H1 (cell line): ENCODE measurements at regions not wholly inside any gene's neighbourhood (a gene's known extent, or its start where the extent isn't known, plus 50 kb on each side); places are given as distances from the start of the nearest gene placed in this dataset.

Experiments used
- EZH2 ChIP-seq: fragments of 200-600 bp; sonication (generic); IDR thresholded peaks from 2 replicates; pipeline ENCODE4 v1.7.1; 2012; ENCODE audit warnings: low read depth, mild to moderate bottlenecking, moderate library complexity, low read length, inconsistent platforms; ENCODE audit not compliant: severe bottlenecking
- FOSL1 ChIP-seq: IDR thresholded peaks from 2 replicates; pipeline ENCODE4 v1.6.1; 2011; ENCODE audit warnings: mild to moderate bottlenecking, low read depth, low read length, moderate library complexity; ENCODE audit not compliant: insufficient read depth
- RAD21 ChIP-seq, 2 experiments: IDR thresholded peaks in 1 of 2; conservative IDR thresholded peaks in 1 of 2; 2 replicates each; pipeline ENCODE4 v1.6.1; 2011; ENCODE audit warnings: low read depth in 2 of 2, low read length in 2 of 2, improper control_type of control experiment in 1 of 2, inconsistent platforms in 1 of 2, mild to moderate bottlenecking in 1 of 2, moderate library complexity in 1 of 2
- SAP30 ChIP-seq: fragments of 300-600 bp; sonication (generic); IDR thresholded peaks from 2 replicates; pipeline ENCODE4 v1.7.1; 2012; ENCODE audit warnings: low read length, moderate library complexity, mild to moderate bottlenecking, inconsistent platforms; ENCODE audit not compliant: insufficient read depth, insufficient replicate concordance
- TAF1 ChIP-seq: IDR thresholded peaks from 2 replicates; pipeline ENCODE4 v1.6.1; 2011; ENCODE audit warnings: mild to moderate bottlenecking, low read depth, low read length
- TCF12 ChIP-seq: IDR thresholded peaks from 2 replicates; pipeline ENCODE4 v1.6.1; 2011; ENCODE audit warnings: low read depth, mild to moderate bottlenecking, low read length
- TF ChIP-seq, protein P1 (sequence below): fragments of 300-600 bp; sonication (generic); IDR thresholded peaks from 2 replicates; pipeline ENCODE4 v1.7.1; 2012; ENCODE audit warnings: low read length, moderate library complexity, mild to moderate bottlenecking, inconsistent platforms; ENCODE audit not compliant: insufficient replicate concordance

- TF ChIP-seq RAD21 (IDR thresholded peaks at IDR 0.05 in 1 of 2, conservative IDR thresholded peaks at IDR 0.05 in 1 of 2; ENCODE audit: low read depth in 2 of 2, low read length in 2 of 2) (no peak), SAP30 (no peak), EZH2 (no peak), TCF12 (no peak), FOSL1 (no peak), TAF1 (no peak)
- TF ChIP-seq, protein P1, sequence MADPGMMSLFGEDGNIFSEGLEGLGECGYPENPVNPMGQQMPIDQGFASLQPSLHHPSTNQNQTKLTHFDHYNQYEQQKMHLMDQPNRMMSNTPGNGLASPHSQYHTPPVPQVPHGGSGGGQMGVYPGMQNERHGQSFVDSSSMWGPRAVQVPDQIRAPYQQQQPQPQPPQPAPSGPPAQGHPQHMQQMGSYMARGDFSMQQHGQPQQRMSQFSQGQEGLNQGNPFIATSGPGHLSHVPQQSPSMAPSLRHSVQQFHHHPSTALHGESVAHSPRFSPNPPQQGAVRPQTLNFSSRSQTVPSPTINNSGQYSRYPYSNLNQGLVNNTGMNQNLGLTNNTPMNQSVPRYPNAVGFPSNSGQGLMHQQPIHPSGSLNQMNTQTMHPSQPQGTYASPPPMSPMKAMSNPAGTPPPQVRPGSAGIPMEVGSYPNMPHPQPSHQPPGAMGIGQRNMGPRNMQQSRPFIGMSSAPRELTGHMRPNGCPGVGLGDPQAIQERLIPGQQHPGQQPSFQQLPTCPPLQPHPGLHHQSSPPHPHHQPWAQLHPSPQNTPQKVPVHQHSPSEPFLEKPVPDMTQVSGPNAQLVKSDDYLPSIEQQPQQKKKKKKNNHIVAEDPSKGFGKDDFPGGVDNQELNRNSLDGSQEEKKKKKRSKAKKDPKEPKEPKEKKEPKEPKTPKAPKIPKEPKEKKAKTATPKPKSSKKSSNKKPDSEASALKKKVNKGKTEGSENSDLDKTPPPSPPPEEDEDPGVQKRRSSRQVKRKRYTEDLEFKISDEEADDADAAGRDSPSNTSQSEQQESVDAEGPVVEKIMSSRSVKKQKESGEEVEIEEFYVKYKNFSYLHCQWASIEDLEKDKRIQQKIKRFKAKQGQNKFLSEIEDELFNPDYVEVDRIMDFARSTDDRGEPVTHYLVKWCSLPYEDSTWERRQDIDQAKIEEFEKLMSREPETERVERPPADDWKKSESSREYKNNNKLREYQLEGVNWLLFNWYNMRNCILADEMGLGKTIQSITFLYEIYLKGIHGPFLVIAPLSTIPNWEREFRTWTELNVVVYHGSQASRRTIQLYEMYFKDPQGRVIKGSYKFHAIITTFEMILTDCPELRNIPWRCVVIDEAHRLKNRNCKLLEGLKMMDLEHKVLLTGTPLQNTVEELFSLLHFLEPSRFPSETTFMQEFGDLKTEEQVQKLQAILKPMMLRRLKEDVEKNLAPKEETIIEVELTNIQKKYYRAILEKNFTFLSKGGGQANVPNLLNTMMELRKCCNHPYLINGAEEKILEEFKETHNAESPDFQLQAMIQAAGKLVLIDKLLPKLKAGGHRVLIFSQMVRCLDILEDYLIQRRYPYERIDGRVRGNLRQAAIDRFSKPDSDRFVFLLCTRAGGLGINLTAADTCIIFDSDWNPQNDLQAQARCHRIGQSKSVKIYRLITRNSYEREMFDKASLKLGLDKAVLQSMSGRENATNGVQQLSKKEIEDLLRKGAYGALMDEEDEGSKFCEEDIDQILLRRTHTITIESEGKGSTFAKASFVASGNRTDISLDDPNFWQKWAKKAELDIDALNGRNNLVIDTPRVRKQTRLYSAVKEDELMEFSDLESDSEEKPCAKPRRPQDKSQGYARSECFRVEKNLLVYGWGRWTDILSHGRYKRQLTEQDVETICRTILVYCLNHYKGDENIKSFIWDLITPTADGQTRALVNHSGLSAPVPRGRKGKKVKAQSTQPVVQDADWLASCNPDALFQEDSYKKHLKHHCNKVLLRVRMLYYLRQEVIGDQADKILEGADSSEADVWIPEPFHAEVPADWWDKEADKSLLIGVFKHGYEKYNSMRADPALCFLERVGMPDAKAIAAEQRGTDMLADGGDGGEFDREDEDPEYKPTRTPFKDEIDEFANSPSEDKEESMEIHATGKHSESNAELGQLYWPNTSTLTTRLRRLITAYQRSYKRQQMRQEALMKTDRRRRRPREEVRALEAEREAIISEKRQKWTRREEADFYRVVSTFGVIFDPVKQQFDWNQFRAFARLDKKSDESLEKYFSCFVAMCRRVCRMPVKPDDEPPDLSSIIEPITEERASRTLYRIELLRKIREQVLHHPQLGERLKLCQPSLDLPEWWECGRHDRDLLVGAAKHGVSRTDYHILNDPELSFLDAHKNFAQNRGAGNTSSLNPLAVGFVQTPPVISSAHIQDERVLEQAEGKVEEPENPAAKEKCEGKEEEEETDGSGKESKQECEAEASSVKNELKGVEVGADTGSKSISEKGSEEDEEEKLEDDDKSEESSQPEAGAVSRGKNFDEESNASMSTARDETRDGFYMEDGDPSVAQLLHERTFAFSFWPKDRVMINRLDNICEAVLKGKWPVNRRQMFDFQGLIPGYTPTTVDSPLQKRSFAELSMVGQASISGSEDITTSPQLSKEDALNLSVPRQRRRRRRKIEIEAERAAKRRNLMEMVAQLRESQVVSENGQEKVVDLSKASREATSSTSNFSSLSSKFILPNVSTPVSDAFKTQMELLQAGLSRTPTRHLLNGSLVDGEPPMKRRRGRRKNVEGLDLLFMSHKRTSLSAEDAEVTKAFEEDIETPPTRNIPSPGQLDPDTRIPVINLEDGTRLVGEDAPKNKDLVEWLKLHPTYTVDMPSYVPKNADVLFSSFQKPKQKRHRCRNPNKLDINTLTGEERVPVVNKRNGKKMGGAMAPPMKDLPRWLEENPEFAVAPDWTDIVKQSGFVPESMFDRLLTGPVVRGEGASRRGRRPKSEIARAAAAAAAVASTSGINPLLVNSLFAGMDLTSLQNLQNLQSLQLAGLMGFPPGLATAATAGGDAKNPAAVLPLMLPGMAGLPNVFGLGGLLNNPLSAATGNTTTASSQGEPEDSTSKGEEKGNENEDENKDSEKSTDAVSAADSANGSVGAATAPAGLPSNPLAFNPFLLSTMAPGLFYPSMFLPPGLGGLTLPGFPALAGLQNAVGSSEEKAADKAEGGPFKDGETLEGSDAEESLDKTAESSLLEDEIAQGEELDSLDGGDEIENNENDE: no peak
These were observed 188.4 kb downstream of the AEBP2 start (continued) for GRCh38 chr12:19627719-19628118.
